Osteocyte (in vitro differentiated cells): ENCODE measurements at regions not wholly inside any gene's neighbourhood (a gene's known extent, or its start where the extent isn't known, plus 50 kb on each side); places are given as distances from the start of the nearest gene placed in this dataset.

Experiments used
- DNase-seq: peaks from one replicate; pipeline ENCODE4 v3.0.0; 2021; ENCODE audit warnings: mixed read lengths; ENCODE audit not compliant: unreplicated experiment; ENCODE audit errors: extremely low spot score
- H3K27ac Mint-ChIP-seq: one replicate; pipeline ENCODE4 v1.8.0; 2021; ENCODE audit warnings: mild to moderate bottlenecking, mixed read lengths; ENCODE audit not compliant: unreplicated experiment
- H3K27me3 Mint-ChIP-seq: one replicate; pipeline ENCODE4 v1.8.0; 2021; ENCODE audit warnings: mixed read lengths; ENCODE audit not compliant: unreplicated experiment
- H3K36me3 Mint-ChIP-seq: one replicate; pipeline ENCODE4 v1.8.0; 2021; ENCODE audit warnings: mixed read lengths; ENCODE audit not compliant: unreplicated experiment
- H3K4me1 Mint-ChIP-seq: one replicate; pipeline ENCODE4 v1.8.0; 2021; ENCODE audit warnings: mixed read lengths; ENCODE audit not compliant: unreplicated experiment
- H3K4me3 Mint-ChIP-seq: one replicate; pipeline ENCODE4 v1.8.0; 2021; ENCODE audit warnings: mild to moderate bottlenecking, moderate library complexity, mixed read lengths; ENCODE audit not compliant: unreplicated experiment
- H3K9me3 Mint-ChIP-seq: one replicate; pipeline ENCODE4 v1.8.0; 2021; ENCODE audit warnings: mixed read lengths; ENCODE audit not compliant: unreplicated experiment
- TF ChIP-seq, protein P1 (sequence below): fragments of 200-600 bp; sonication (generic); IDR thresholded peaks from 2 replicates; pipeline ENCODE4 v1.5.0; 2021; ENCODE audit warnings: antibody characterized with exemption, mild to moderate bottlenecking, moderate library complexity

GRCh38 chr9:129341171-129341986 is 163.3 kb upstream of the IER5L start:
- no peak for DNase-seq
- Mint-ChIP-seq H3K36me3 (no peaks in the 10 kb centered on the region), H3K27ac (no peak overlapping the region), H3K4me3 (no peak overlapping the region), H3K9me3 (no peaks in the 10 kb centered on the region), H3K27me3 (no peaks in the 10 kb centered on the region), H3K4me1 (peaks cover 28% of the 10 kb centered on the region)
- TF ChIP-seq, protein P1, sequence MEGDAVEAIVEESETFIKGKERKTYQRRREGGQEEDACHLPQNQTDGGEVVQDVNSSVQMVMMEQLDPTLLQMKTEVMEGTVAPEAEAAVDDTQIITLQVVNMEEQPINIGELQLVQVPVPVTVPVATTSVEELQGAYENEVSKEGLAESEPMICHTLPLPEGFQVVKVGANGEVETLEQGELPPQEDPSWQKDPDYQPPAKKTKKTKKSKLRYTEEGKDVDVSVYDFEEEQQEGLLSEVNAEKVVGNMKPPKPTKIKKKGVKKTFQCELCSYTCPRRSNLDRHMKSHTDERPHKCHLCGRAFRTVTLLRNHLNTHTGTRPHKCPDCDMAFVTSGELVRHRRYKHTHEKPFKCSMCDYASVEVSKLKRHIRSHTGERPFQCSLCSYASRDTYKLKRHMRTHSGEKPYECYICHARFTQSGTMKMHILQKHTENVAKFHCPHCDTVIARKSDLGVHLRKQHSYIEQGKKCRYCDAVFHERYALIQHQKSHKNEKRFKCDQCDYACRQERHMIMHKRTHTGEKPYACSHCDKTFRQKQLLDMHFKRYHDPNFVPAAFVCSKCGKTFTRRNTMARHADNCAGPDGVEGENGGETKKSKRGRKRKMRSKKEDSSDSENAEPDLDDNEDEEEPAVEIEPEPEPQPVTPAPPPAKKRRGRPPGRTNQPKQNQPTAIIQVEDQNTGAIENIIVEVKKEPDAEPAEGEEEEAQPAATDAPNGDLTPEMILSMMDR: no peak

DNA sequence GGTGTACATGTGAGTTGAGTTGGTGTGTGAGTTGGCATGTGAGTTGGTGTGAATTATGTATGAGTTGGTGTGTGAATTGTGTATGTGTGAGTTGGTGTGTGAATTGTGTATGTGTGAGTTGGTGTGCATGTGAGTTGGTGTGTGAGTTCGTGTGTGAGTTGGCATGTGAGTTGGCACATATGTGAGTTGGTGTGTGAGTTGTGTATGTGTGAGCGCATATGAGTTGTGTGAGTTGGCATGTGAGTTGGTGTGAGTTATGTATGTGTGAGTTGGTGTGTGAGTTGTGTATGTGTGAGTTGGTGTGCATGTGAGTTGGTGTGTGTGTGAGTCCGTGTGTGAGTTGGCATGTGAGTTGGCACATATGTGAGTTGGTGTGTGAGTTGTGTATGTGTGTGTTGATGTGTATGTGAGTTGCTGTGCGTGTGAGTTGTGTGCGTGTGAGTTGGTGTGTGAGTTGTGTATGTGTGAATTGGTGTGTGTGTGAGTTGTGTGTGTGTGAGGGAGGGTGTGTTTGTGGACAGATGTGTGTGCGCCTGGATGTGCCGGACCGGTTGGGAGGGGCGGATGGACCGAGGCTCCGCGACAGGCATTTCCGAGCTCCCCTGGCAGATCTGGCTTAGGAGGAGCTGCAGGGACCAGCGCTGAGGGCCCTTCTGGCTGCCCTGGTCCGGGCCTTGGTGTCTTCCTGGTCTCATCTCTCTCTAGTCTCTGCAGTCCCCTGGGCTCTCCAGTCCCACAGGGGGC is 162.5 kb upstream of the IER5L start:
- Mint-ChIP-seq H3K36me3 (no peaks in the 10 kb centered on the region), H3K9me3 (no peaks in the 10 kb centered on the region), H3K4me1 (peaks cover 36% of the 10 kb centered on the region), H3K27me3 (no peaks in the 10 kb centered on the region), H3K27ac (no peak overlapping the region), H3K4me3 (no peak overlapping the region)
- TF ChIP-seq, protein P1: no peak
- DNase-seq: no peak

DNA sequence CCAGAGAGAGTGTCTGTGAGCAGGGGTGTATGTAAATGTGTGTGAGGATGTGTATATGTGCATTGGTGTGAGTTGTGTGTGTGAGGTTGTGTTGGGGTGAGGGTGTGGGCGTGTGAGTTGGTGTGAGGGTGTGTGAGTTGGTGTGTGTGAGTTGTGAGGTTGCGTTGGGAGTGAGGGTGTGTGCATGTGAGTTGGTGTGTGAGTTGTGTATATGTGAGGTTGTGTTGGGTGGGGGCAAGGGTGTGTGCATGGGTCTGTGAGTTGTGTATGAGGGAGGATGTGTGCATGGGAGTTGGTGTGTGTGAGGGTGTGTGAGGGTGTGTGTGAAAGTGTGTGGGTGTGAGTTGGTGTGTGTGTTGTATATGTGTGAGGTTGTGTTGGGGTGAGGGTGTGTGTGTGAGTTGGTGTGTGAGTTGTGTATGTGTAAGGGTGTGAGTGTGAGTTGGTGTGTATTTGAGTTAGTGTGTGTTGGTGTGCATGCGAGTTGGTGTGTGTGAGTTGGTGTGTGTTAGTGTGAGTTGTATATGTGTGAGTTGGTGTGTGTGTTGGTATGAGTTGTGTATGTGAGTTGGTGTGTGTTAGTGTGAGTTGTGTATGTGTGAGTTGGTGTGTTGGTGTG is 161.6 kb upstream of the IER5L start:
- H3K4me3 Mint-ChIP-seq: no peak overlapping the region
- H3K9me3 Mint-ChIP-seq: no peaks in the 10 kb centered on the region
- H3K36me3 Mint-ChIP-seq: no peaks in the 10 kb centered on the region
- peaks cover 43% of the 10 kb centered on the region for H3K4me1 Mint-ChIP-seq
- H3K27me3 Mint-ChIP-seq: no peaks in the 10 kb centered on the region
- DNase-seq: no peak
- TF ChIP-seq, protein P1: no peak
- H3K27ac Mint-ChIP-seq: no peak overlapping the region

DNA sequence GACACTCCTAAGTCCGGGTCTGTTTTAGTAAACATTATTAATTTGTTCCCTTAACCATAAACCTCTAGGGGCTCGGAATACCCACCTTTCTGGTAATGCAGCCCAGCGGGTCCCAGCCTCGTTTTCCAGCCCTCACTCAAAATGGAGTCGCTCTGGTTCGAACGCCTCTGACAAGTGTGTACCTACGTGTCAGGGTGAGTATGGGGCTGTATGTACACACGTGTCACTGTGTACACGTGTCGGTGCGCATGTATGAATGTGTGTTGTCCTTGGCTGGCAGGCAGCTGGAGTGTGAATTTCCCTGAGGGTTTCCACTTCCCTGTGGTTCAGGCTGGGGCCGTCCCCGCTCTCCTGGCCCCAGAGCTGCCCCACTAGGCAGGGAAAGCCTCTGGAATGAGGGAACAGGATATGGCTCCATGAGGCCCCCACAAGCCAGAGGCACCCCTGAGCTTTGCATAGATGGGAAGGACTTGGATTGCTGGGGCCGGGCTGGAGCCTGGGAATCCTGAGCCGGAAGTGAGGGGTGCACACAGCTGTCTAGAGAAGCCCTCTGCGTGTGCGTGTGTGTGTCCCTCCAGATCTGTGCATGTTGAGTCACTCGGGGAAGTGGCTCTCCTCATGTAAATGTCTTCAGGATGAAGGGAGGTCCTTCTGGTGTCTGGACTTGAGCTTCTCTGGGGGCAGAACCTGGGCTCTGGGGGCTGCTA is 160.8 kb upstream of the IER5L start:
- H3K4me1 Mint-ChIP-seq: peaks cover 46% of the 10 kb centered on the region
- H3K4me3 Mint-ChIP-seq: no peak overlapping the region
- no peak overlapping the region for H3K27ac Mint-ChIP-seq
- DNase-seq: no peak
- H3K36me3 Mint-ChIP-seq: no peaks in the 10 kb centered on the region
- no peaks in the 10 kb centered on the region for H3K9me3 Mint-ChIP-seq
- no peaks in the 10 kb centered on the region for H3K27me3 Mint-ChIP-seq
- TF ChIP-seq, protein P1: no peak
